CD4-positive, alpha-beta memory T cell (primary cell): ENCODE measurements at regions not wholly inside any gene's neighbourhood (a gene's known extent, or its start where the extent isn't known, plus 50 kb on each side); places are given as distances from the start of the nearest gene placed in this dataset.

Source experiments
- CTCF ChIA-PET: fragments of 350-600 bp; sonication (Branson Sonifier 250); formaldehyde crosslinking; loops from one replicate; lab custom pipeline; 2021; ENCODE audit warnings: inconsistent platforms; ENCODE audit not compliant: partially characterized antibody; lab: Charles Lee
- POLR2A ChIA-PET: fragments of 350-600 bp; sonication (Branson Sonifier 250); formaldehyde crosslinking; loops from one replicate; lab custom pipeline; 2021; ENCODE audit not compliant: partially characterized antibody; lab: Charles Lee
- DNase-seq, 5 donors: peaks; one replicate each; pipeline versions ENCODE4 v3.0.0 to v3.0.0-alpha.2; 2020 to 2022; ENCODE audit warnings: mixed read lengths in 1 of 5
- H3K27ac ChIP-seq: one replicate; pipeline ENCODE4 v1.7.0; 2013; ENCODE audit warnings: low read depth, low read length
- H3K27me3 ChIP-seq: 2 replicates; pipeline ENCODE4 v1.7.0; 2013; ENCODE audit warnings: mild to moderate bottlenecking, low read length, moderate library complexity; ENCODE audit not compliant: insufficient read depth
- H3K36me3 ChIP-seq: 2 replicates; pipeline ENCODE4 v1.7.0; 2013; ENCODE audit warnings: mild to moderate bottlenecking, low read length, moderate library complexity; ENCODE audit not compliant: insufficient read depth
- H3K4me1 ChIP-seq: 2 replicates; pipeline ENCODE4 v1.7.0; 2013; ENCODE audit warnings: mild to moderate bottlenecking, low read length, moderate library complexity; ENCODE audit not compliant: insufficient read depth
- H3K4me3 ChIP-seq, 2 donors: one replicate each; pipeline ENCODE4 v1.7.0; 2013; ENCODE audit warnings: low read length in 2 of 2, mild to moderate bottlenecking in 1 of 2
- H3K9me3 ChIP-seq, 2 donors: one replicate each; pipeline ENCODE4 v1.7.0; 2013; ENCODE audit warnings: low read length in 2 of 2, control low read depth in 1 of 2; ENCODE audit not compliant: control insufficient read depth in 1 of 2
- H3K27ac Mint-ChIP-seq, 7 donors: one replicate each; pipeline ENCODE4 v1.8.0; 2020 to 2021; ENCODE audit warnings: mixed read lengths in 7 of 7, mild to moderate bottlenecking in 6 of 7, inconsistent platforms in 3 of 7, moderate library complexity in 3 of 7
- H3K27me3 Mint-ChIP-seq, 2 donors: one replicate each; pipeline ENCODE4 v1.8.0; 2020 to 2021; ENCODE audit warnings: mixed read lengths in 2 of 2
- H3K36me3 Mint-ChIP-seq, 2 donors: one replicate each; pipeline ENCODE4 v1.8.0; 2020 to 2021; ENCODE audit warnings: mixed read lengths in 2 of 2, inconsistent platforms in 1 of 2, mild to moderate bottlenecking in 1 of 2
- H3K4me1 Mint-ChIP-seq, 4 donors: one replicate each; pipeline ENCODE4 v1.8.0; 2020 to 2021; ENCODE audit warnings: mixed read lengths in 4 of 4, mild to moderate bottlenecking in 1 of 4
- H3K4me3 Mint-ChIP-seq, 8 donors: one replicate each; pipeline ENCODE4 v1.8.0; 2020 to 2021; ENCODE audit warnings: mixed read lengths in 8 of 8, mild to moderate bottlenecking in 7 of 8, moderate library complexity in 6 of 8, inconsistent platforms in 3 of 8
- H3K9me3 Mint-ChIP-seq, 8 donors: one replicate each; pipeline ENCODE4 v1.8.0; 2020 to 2021; ENCODE audit warnings: mixed read lengths in 8 of 8, mild to moderate bottlenecking in 5 of 8, inconsistent platforms in 3 of 8, moderate library complexity in 1 of 8
- intact Hi-C: fragments of 100-400 bp; cut with micrococcal nuclease; formaldehyde crosslinking; loops from one replicate; pipeline ENCODE4 v1.15.1; 2023

- Histone ChIP-seq H3K9me3 (no peaks in the 10 kb centered on the region), H3K27ac (no peak overlapping the region), H3K36me3 (no peaks in the 10 kb centered on the region), H3K4me1 (no peaks in the 10 kb centered on the region), H3K27me3 (no peaks in the 10 kb centered on the region), H3K4me3 (no peak overlapping the region)
- H3K36me3 Mint-ChIP-seq, result peaks cover 2 to 5% of the 10 kb centered on the region in 2 donors
- H3K4me1 Mint-ChIP-seq, result no peaks in the 10 kb centered on the region
- intact Hi-C loops, result no loop called here
- peaks cover 12 to 28% of the 10 kb centered on the region in 2 donors for H3K27me3 Mint-ChIP-seq
- DNase-seq, result no peak
- no peak overlapping the region for H3K27ac Mint-ChIP-seq
- CTCF ChIA-PET, result no interaction called here
- H3K9me3 Mint-ChIP-seq, result peaks cover 5 to 28% (median 16%) of the 10 kb centered on the region in 8 donors
- no peak overlapping the region for H3K4me3 Mint-ChIP-seq
- POLR2A ChIA-PET, result no interaction called here
These were observed 368.1 kb downstream of the EIPR1 start for GRCh38 chr2:3009483-3009882.

GRCh38 chr2:3009005-3009404 lies 368.6 kb downstream of the EIPR1 start:
- Histone ChIP-seq H3K27ac (no peak overlapping the region), H3K4me3 (no peak overlapping the region), H3K9me3 (no peaks in the 10 kb centered on the region), H3K27me3 (no peaks in the 10 kb centered on the region), H3K36me3 (no peaks in the 10 kb centered on the region), H3K4me1 (no peaks in the 10 kb centered on the region)
- H3K36me3 Mint-ChIP-seq, result peaks cover 2 to 5% of the 10 kb centered on the region in 2 donors
- no peak overlapping the region for H3K27ac Mint-ChIP-seq
- DNase-seq, result no peak
- peaks cover 15 to 28% of the 10 kb centered on the region in 2 donors for H3K27me3 Mint-ChIP-seq
- H3K9me3 Mint-ChIP-seq, result peaks cover 5 to 24% (median 15%) of the 10 kb centered on the region in 8 donors
- ChIA-PET POLR2A (no interaction called here), CTCF (no interaction called here)
- intact Hi-C loops, result no loop called here
- no peaks in the 10 kb centered on the region for H3K4me1 Mint-ChIP-seq
- H3K4me3 Mint-ChIP-seq, result no peak overlapping the region

- DNase-seq, result no peak
- Histone ChIP-seq H3K4me1 (no peaks in the 10 kb centered on the region), H3K27me3 (no peaks in the 10 kb centered on the region), H3K36me3 (no peaks in the 10 kb centered on the region), H3K27ac (no peak overlapping the region), H3K4me3 (no peak overlapping the region), H3K9me3 (no peaks in the 10 kb centered on the region)
- H3K27me3 Mint-ChIP-seq, result peaks cover 15 to 28% of the 10 kb centered on the region in 2 donors
- POLR2A ChIA-PET, result no interaction called here
- H3K36me3 Mint-ChIP-seq, result peaks cover 2 to 5% of the 10 kb centered on the region in 2 donors
- no peak overlapping the region for H3K27ac Mint-ChIP-seq
- H3K4me1 Mint-ChIP-seq, result no peaks in the 10 kb centered on the region
- CTCF ChIA-PET, result no interaction called here
- no peak overlapping the region for H3K4me3 Mint-ChIP-seq
- peaks cover 5 to 19% (median 11%) of the 10 kb centered on the region in 8 donors for H3K9me3 Mint-ChIP-seq
- intact Hi-C loops, result no loop called here
These were observed 369.1 kb downstream of the EIPR1 start for GRCh38 chr2:3008561-3008960.

- no peaks in the 10 kb centered on the region for H3K4me1 ChIP-seq
- H3K4me3 ChIP-seq, result no peak overlapping the region
- no peaks in the 10 kb centered on the region for H3K36me3 ChIP-seq
- Mint-ChIP-seq H3K4me1 (no peaks in the 10 kb centered on the region), H3K27me3 (peaks cover 15 to 28% of the 10 kb centered on the region in 2 donors), H3K36me3 (no peaks in the 10 kb centered on the region), H3K9me3 (peaks cover 0 to 7% (median 3%) of the 10 kb centered on the region in 8 donors), H3K27ac (no peak overlapping the region), H3K4me3 (no peak overlapping the region)
- intact Hi-C loops, result no loop called here
- ChIA-PET POLR2A (no interaction called here), CTCF (no interaction called here)
- DNase-seq, result no peak
- H3K27me3 ChIP-seq, result no peaks in the 10 kb centered on the region
- no peaks in the 10 kb centered on the region for H3K9me3 ChIP-seq
- no peak overlapping the region for H3K27ac ChIP-seq
These were observed 370.5 kb downstream of the EIPR1 start for GRCh38 chr2:3007135-3007534.

- H3K36me3 Mint-ChIP-seq, result no peaks in the 10 kb centered on the region
- H3K4me3 Mint-ChIP-seq, result no peak overlapping the region
- no peaks in the 10 kb centered on the region for H3K9me3 ChIP-seq
- H3K27me3 Mint-ChIP-seq, result peaks cover 13 to 30% of the 10 kb centered on the region in 2 donors
- H3K9me3 Mint-ChIP-seq, result peaks cover 0 to 4% (median 0%) of the 10 kb centered on the region in 8 donors
- ChIA-PET POLR2A (no interaction called here), CTCF (no interaction called here)
- no peak overlapping the region for H3K27ac Mint-ChIP-seq
- no peaks in the 10 kb centered on the region for H3K36me3 ChIP-seq
- H3K4me1 Mint-ChIP-seq, result peaks cover 0 to 4% (median under 1%) of the 10 kb centered on the region in 4 donors
- no peak overlapping the region for H3K27ac ChIP-seq
- no peaks in the 10 kb centered on the region for H3K4me1 ChIP-seq
- no peak for DNase-seq
- intact Hi-C loops, result no loop called here
- H3K27me3 ChIP-seq, result no peaks in the 10 kb centered on the region
- H3K4me3 ChIP-seq, result no peak overlapping the region
These were observed 371.6 kb downstream of the EIPR1 start for GRCh38 chr2:3005859-3006501.

- no peak overlapping the region for H3K27ac Mint-ChIP-seq
- H3K4me3 ChIP-seq, result no peak overlapping the region
- ChIA-PET CTCF (no interaction called here), POLR2A (no interaction called here)
- H3K36me3 ChIP-seq, result no peaks in the 10 kb centered on the region
- peak in 1 of 5 donors; percentile 1 for DNase-seq
- H3K9me3 ChIP-seq, result no peaks in the 10 kb centered on the region
- no peak overlapping the region for H3K27ac ChIP-seq
- H3K4me3 Mint-ChIP-seq, result peak overlapping the region in 1 of 8 donors; percentile 11
- H3K27me3 ChIP-seq, result no peaks in the 10 kb centered on the region
- H3K4me1 Mint-ChIP-seq, result peaks cover 0 to 4% (median under 1%) of the 10 kb centered on the region in 4 donors
- H3K9me3 Mint-ChIP-seq, result peaks cover 0 to 3% (median 0%) of the 10 kb centered on the region in 8 donors
- intact Hi-C loops, result loop anchor here (2.0 kb wide), 1 partner anchor 301 kb away; no protein-coding TSS in a partner anchor
- H3K36me3 Mint-ChIP-seq, result no peaks in the 10 kb centered on the region
- peaks cover 3 to 15% of the 10 kb centered on the region in 2 donors for H3K27me3 Mint-ChIP-seq
- H3K4me1 ChIP-seq, result no peaks in the 10 kb centered on the region
These were observed 375.7 kb downstream of the EIPR1 start for GRCh38 chr2:3001615-3002560.

- POLR2A ChIA-PET, result no interaction called here
- Mint-ChIP-seq H3K4me3 (no peak overlapping the region), H3K27ac (no peak overlapping the region), H3K9me3 (peaks cover 0 to 3% (median 0%) of the 10 kb centered on the region in 8 donors), H3K36me3 (no peaks in the 10 kb centered on the region), H3K4me1 (peaks cover 0 to 4% (median under 1%) of the 10 kb centered on the region in 4 donors), H3K27me3 (peaks cover 3 to 10% of the 10 kb centered on the region in 2 donors)
- Histone ChIP-seq H3K36me3 (no peaks in the 10 kb centered on the region), H3K9me3 (no peaks in the 10 kb centered on the region), H3K27ac (no peak overlapping the region), H3K4me1 (no peaks in the 10 kb centered on the region), H3K4me3 (no peak overlapping the region), H3K27me3 (no peaks in the 10 kb centered on the region)
- CTCF ChIA-PET, result no interaction called here
- no peak for DNase-seq
- intact Hi-C loops, result loop anchor here (2.0 kb wide), 1 partner anchor 302 kb away; no protein-coding TSS in a partner anchor
These were observed 376.6 kb downstream of the EIPR1 start for GRCh38 chr2:3000968-3001367.
